Inferior parietal cortex (tissue), 1 donor: ENCODE measurements at regions not wholly inside any gene's neighbourhood (a gene's known extent, or its start where the extent isn't known, plus 50 kb on each side); places are given as distances from the start of the nearest gene placed in this dataset.

Source experiments
- DNase-seq: peaks from one replicate; pipeline ENCODE4 v3.0.0-alpha.2; 2016; ENCODE audit errors: extremely low spot score

DNA sequence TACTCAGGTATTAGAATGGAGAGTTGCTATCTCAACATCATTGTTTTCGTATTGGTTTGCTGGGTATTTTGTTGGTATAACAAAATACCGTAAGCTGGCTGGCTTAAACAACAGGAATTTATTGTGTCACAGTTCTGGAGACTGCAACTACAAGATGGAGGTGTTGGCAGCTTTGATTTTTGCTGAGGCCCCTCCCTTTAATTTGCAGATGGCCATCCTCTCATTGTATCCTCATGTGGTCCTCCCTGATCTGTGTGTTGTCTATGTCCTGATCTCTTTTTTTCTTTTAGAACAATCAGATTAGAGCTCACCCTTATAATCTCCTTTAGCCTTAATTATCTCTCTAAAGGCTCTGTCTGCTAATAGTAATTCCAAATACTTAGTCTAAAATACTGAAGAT lies 299.8 kb upstream of the GOLIM4 start:
- no peak for DNase-seq

DNA sequence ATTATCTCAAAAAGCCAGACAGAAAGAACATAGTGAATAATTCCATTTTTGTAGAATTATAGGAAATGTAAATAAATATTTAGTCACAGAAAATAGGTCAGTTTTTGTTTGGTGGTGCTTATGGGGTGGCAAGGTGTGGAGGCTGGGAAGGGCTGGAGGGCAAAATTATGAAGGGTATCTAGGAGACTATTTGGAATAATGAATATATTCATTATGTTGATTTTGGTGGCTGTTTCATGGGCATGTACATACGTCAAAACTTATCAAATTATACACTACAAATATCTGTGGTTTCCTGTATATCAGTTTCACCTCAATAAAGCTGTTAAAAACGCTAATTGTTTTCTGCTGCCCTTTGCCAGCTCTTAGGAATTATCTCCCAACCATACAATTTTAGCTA lies 298.7 kb upstream of the GOLIM4 start:
- DNase-seq, result no peak

- no peak for DNase-seq
Measured at GRCh38 chr3:168386301-168386700, 290.6 kb upstream of the GOLIM4 start.

- DNase-seq, result no peak
Measured at GRCh38 chr3:168384990-168385389, 289.3 kb upstream of the GOLIM4 start.

GRCh38 chr3:168383573-168383972 lies 287.8 kb upstream of the GOLIM4 start:
- no peak for DNase-seq

GRCh38 chr3:168371846-168372245 lies 276.1 kb upstream of the GOLIM4 start:
- no peak for DNase-seq

DNA sequence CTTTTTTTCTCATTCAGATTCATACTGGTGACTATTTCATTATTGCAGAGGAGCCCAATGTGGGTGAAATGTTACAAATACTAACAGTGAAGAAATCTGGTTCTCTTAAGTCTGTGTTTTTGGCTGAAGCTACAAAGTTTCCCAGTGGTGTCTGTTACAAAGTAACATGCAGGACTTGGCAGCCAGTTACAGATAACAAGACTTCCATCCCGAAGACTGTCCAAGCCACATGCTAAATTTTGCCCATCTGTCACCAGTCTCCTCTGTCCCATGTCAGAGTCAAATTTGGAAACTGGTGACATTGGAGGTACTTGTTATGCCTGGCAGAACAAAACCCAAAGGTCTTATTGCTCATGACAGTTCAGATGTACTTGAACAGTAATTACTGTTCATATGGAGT lies 269.2 kb upstream of the GOLIM4 start:
- no peak for DNase-seq

- no peak for DNase-seq
Measured at GRCh38 chr3:168362661-168363247, 267.0 kb upstream of the GOLIM4 start.

- DNase-seq, result no peak
Measured at GRCh38 chr3:168362156-168362555, 266.4 kb upstream of the GOLIM4 start.

- no peak for DNase-seq
Measured at GRCh38 chr3:168360993-168361392, 265.3 kb upstream of the GOLIM4 start.

- no peak for DNase-seq
Measured at GRCh38 chr3:168342946-168343850, 247.5 kb upstream of the GOLIM4 start.

DNA sequence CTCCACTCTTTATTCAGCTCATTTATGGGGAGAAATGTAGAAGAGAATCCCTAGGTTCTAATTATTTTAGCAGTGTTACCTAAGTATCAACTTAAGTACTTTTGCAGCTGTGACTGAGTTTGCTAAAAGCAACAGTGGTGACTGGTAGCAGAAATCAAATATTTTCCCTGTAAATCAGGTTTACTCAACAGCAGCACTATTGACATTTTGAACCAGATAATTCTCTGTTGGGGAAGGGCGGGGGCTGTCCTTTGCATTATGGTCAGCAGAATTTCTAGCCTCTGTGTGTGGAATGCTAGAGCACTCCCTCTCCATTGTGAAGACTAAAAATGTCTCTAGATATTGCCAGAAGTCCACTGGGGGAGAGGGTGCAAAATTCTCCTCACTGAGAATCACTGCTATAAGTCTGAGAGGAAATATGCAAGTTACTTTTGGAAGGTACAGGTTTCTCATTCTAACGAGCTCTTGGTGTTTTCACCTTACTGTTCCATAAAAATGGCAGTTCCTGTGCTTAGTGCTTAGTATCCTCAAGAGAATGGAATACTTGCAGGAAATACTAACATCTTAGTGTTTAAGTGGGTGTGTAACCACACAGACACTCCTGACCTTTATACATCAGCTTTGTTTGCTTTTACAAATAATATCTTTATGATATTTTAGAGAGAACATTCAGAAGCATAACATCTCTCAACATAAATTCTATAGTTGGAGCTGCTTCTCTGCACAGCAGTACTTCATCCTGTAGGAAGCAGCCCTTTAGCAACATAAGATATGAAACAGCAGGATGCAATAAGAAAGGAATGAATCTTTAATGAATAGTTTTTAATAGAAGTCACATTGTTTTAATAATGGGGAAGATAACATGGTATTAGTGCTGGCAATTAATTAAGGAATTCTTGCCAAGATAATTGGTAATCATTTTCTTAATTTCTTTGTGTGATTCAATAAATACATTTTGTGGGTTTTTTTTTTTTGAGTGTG lies 246.5 kb upstream of the GOLIM4 start:
- no peak for DNase-seq

GRCh38 chr3:168341192-168341815 lies 245.6 kb upstream of the GOLIM4 start:
- no peak for DNase-seq

DNA sequence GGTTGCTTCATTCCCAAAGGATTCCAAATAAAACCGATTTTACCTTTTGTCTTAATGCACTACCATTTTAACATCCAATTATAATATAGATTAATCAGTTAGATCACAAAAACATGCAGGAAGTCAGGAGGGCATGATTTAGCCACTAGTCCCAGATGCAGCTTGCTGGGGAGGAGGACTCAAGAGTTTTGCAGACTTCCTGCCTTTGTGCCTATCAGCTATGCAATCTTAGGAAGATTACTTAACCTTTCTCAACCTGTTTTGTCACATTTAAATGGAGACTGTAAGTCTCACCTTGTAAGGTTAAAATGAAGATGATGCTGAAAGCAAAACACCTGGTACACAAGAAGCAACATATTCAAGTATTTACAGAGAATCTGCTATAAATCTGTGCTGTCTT lies 242.4 kb upstream of the GOLIM4 start:
- no peak for DNase-seq

DNA sequence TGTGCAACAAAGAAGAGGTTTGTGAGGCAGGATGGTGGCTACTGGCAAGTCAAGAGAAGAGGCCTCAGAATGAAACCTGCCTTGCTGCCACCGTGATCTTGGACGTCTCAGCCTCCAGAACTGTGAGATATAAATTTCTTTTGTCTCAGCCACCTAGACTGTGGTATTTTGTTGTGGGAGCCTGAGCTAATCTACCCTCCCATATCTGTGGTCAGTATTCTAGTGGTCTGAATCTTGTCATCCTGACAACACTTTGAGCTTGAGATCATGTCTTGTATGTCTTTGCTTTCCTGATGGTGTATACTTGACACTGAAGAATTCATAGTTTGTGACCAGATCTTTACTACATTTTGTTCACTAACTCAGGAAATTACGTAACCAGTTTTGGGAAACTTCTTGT lies 240.6 kb upstream of the GOLIM4 start:
- DNase-seq, result no peak

DNA sequence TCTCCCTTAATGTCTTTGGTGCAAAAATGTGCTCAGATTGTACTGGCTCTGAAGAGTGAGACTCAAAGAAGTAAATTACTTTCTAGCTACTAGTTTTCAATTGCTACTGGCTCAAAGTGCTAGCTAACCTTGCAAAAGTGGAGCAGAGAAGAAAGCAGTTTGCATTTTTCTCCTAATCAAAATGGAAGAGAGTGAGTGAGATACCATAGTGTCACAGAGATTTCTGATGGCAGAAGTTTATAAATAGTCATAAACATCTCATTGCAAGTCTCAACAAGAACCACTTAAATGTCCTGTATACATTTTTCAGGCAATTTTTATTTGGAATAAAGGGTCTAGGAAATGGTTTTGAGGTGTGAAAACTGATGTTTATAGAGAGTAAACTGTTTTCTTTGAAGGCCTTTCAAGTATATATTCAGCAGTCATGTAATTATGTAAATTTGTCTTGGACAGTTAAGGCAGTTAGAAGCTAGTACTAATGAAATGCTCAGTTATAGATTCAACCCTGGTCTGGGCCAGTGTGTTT lies 237.7 kb upstream of the GOLIM4 start:
- no peak for DNase-seq

DNA sequence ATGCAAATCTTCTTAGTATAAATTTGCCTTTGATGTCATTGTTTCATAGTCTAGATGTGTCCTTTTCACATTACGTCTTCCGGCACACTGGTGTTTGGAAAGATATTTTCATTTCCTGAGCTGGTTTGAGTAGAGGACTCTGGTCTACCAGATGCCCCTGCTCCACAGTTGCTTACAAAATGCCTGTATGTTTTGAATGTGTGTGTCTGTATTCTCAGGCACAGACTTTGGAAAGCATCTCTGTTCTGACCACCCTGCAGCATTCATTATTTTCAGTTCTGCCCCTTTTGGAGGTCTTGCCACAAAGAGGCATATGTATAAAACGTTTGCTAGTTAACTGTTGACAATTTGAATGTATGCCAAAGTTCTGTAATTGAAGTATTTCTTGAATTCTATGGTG lies 236.0 kb upstream of the GOLIM4 start:
- DNase-seq, result no peak

- DNase-seq, result no peak
Measured at GRCh38 chr3:168330983-168331382, 235.3 kb upstream of the GOLIM4 start.

- DNase-seq, result no peak
Measured at GRCh38 chr3:168327856-168328255, 232.1 kb upstream of the GOLIM4 start.

DNA sequence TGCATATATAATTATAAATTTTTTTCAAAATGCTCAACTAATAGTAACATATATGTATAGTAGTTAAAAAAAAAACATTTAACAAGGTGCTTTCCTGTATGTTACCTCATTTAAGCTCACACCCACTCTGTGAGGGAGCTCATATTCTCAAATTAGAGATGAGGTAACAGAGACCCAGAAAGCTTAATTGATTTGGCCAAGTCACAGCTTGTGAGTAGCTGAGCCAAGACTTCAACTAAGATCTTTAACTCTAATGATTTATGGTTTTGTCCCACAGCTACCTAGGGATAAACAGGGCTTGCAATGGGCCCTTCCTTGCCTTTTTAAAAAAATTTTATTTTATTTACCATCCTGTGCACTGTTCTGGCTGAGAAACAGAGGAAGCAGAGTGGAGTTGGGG lies 230.0 kb upstream of the GOLIM4 start:
- no peak for DNase-seq

- no peak for DNase-seq
Measured at GRCh38 chr3:168322941-168323340, 227.2 kb upstream of the GOLIM4 start.

- no peak for DNase-seq
Measured at GRCh38 chr3:168314166-168314565, 218.4 kb upstream of the GOLIM4 start.
